Glutamatergic neuron (in vitro differentiated cells): ENCODE measurements at regions not wholly inside any gene's neighbourhood (a gene's known extent, or its start where the extent isn't known, plus 50 kb on each side); places are given as distances from the start of the nearest gene placed in this dataset.

Experiments used
- DNase-seq: peaks from one replicate; pipeline ENCODE4 v3.0.0; 2022
- H3K27ac Mint-ChIP-seq: one replicate; pipeline ENCODE4 v1.8.0; 2020; ENCODE audit warnings: mild to moderate bottlenecking, mixed read lengths, inconsistent platforms; ENCODE audit not compliant: unreplicated experiment
- H3K27me3 Mint-ChIP-seq: one replicate; pipeline ENCODE4 v1.8.0; 2020; ENCODE audit warnings: mild to moderate bottlenecking, moderate library complexity, mixed read lengths, inconsistent platforms; ENCODE audit not compliant: unreplicated experiment
- H3K36me3 Mint-ChIP-seq: one replicate; pipeline ENCODE4 v1.8.0; 2020; ENCODE audit warnings: mild to moderate bottlenecking, mixed read lengths, inconsistent platforms; ENCODE audit not compliant: unreplicated experiment
- H3K4me1 Mint-ChIP-seq: one replicate; pipeline ENCODE4 v1.8.0; 2020; ENCODE audit warnings: mild to moderate bottlenecking, low read depth, mixed read lengths, inconsistent platforms; ENCODE audit not compliant: unreplicated experiment
- H3K4me3 Mint-ChIP-seq: one replicate; pipeline ENCODE4 v1.8.0; 2020; ENCODE audit warnings: mild to moderate bottlenecking, mixed read lengths, inconsistent platforms; ENCODE audit not compliant: unreplicated experiment
- H3K9me3 Mint-ChIP-seq: one replicate; pipeline ENCODE4 v1.8.0; 2020; ENCODE audit warnings: mild to moderate bottlenecking, moderate library complexity, mixed read lengths, inconsistent platforms; ENCODE audit not compliant: unreplicated experiment
- TF ChIP-seq, protein P1 (sequence below): fragments of 200-600 bp; sonication (generic); IDR thresholded peaks from one replicate; pipeline ENCODE4 v1.5.0; 2021; ENCODE audit not compliant: partially characterized antibody, unreplicated experiment

DNA sequence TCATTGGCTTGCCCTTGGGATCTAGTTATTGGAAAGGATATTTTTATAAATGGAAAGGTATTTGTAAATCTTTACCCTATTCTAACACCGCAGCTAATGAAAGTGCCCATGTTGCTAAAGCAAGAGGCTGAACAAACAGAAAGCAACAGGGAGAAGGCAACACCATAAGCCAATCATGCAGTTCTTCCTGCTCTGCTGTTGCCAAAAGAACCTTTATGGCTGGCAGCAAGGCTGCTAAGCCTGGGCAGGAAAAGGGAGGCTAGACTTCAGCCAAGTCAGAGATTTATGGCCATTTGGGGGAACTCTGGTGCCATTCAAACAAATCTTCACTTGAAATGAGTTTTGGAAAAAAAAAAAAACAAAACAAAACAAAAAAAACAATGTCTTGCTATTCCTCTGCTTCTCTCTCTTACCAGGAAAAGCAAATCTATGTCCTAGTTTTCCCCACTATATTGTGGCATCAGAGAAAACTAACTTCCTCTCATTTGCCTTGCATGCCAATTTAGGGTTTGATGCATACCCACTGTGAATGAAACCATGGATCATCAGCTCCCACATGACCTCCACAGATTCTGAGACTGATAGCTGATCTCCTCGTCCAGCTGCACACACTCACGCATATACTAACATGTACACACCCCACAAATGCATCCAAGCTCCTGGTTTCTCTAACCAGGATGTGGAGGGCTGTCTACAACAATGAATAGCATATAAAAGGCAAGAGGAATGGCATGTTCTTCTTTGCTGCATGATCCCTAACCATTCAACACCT, 179.3 kb downstream of the C1D start:
- TF ChIP-seq, protein P1, sequence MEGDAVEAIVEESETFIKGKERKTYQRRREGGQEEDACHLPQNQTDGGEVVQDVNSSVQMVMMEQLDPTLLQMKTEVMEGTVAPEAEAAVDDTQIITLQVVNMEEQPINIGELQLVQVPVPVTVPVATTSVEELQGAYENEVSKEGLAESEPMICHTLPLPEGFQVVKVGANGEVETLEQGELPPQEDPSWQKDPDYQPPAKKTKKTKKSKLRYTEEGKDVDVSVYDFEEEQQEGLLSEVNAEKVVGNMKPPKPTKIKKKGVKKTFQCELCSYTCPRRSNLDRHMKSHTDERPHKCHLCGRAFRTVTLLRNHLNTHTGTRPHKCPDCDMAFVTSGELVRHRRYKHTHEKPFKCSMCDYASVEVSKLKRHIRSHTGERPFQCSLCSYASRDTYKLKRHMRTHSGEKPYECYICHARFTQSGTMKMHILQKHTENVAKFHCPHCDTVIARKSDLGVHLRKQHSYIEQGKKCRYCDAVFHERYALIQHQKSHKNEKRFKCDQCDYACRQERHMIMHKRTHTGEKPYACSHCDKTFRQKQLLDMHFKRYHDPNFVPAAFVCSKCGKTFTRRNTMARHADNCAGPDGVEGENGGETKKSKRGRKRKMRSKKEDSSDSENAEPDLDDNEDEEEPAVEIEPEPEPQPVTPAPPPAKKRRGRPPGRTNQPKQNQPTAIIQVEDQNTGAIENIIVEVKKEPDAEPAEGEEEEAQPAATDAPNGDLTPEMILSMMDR = no peak
- Mint-ChIP-seq H3K27ac (no peak overlapping the region), H3K4me3 (no peak overlapping the region), H3K9me3 (no peaks in the 10 kb centered on the region), H3K36me3 (no peaks in the 10 kb centered on the region), H3K27me3 (no peaks in the 10 kb centered on the region), H3K4me1 (no peaks in the 10 kb centered on the region)
- DNase-seq = no peak

DNA sequence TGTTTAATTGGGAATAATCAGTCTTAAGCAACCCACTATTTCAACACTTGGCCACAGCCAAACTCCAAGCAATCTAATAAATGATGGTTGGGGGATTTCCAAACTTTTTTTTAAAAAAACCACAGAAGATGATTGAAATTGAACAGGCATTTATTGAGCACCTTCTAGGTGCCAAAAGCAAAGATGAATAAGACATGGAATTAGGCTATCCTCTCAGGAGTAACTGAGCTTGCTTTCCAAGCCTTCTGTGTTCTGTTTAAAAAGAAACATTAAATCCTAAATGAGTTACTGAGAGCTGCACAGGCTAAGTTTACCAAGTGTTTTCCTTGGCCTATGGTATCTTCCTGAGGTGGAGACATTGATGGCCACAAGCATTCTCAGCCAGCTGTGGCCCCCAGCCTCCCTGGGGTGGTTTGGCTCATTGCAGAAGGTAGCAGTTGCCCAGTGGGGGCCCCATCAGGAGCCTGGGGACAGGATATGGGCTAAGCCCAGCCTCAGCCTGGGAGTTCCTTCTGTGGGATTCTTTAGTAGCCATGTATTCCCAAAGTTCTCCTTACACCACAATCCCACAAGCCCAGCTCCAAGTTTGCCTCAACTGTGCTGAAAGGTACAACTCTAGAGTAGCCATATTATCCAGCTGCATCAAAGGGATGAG, 174.3 kb downstream of the C1D start:
- Mint-ChIP-seq H3K4me1 (peaks cover 5% of the 10 kb centered on the region), H3K27ac (no peak overlapping the region), H3K27me3 (no peaks in the 10 kb centered on the region), H3K4me3 (no peak overlapping the region), H3K9me3 (no peaks in the 10 kb centered on the region), H3K36me3 (no peaks in the 10 kb centered on the region)
- TF ChIP-seq, protein P1 = no peak
- no peak for DNase-seq

DNA sequence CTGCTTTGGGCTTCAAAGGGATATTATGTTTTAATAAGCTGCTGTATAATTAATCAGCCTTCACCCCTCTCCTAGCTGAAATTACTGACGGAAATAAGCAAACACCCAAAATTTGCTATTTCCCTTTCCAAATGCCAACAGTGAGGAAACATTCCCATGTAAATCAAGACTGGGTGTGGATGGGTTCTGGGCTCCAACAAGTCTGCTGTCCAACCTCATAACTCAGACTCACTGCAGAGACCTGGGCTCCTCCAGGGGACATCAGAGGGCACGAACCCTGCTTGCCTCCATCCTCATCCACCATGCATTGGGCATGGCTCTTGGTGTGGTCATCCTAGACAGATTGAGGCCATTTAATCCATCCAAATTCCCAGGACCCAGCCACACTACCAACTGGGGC, 173.7 kb downstream of the C1D start:
- H3K9me3 Mint-ChIP-seq = no peaks in the 10 kb centered on the region

GRCh38 chr2:67891642-67892041, 171.2 kb downstream of the C1D start:
- TF ChIP-seq, protein P1 = no peak
- no peak for DNase-seq
- peaks cover 7% of the 10 kb centered on the region for H3K4me1 Mint-ChIP-seq
- H3K4me3 Mint-ChIP-seq = no peak overlapping the region
- H3K9me3 Mint-ChIP-seq = peaks cover 2% of the 10 kb centered on the region
- H3K36me3 Mint-ChIP-seq = no peaks in the 10 kb centered on the region
- no peak overlapping the region for H3K27ac Mint-ChIP-seq
- peaks cover 2% of the 10 kb centered on the region for H3K27me3 Mint-ChIP-seq

More for the DNA sequence above, 173.7 kb downstream of the C1D start:
- H3K27me3 Mint-ChIP-seq = no peaks in the 10 kb centered on the region
- no peaks in the 10 kb centered on the region for H3K36me3 Mint-ChIP-seq
- TF ChIP-seq, protein P1 = no peak
- DNase-seq = no peak
- H3K4me3 Mint-ChIP-seq = no peak overlapping the region
- peaks cover 5% of the 10 kb centered on the region for H3K4me1 Mint-ChIP-seq
- H3K27ac Mint-ChIP-seq = no peak overlapping the region

DNA sequence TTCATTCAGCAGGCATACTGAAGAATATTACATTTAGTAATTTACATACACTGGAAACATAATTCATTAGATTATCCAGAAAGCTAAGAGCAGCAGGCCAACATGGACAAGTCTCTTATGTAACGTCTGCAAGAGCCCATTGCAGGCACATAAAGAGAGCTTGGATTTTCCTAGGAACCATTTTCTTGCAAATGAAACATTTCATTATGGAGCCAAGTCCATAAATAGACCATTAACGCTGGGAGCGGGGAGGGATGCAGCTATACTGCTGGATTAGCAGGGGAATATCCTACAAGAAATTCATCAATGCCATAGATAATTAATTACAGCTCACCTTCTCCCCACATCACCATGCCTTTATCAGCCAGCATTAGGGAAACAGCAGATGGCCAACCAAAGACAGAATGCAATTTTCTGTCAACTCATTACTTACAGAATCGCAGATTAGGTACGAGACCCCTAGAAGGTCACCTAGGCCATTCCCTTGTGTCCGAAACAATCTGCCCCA, 170.4 kb downstream of the C1D start:
- Mint-ChIP-seq H3K27ac (no peak overlapping the region), H3K4me3 (no peak overlapping the region), H3K27me3 (peaks cover 2% of the 10 kb centered on the region), H3K9me3 (peaks cover 2% of the 10 kb centered on the region), H3K4me1 (peaks cover 7% of the 10 kb centered on the region), H3K36me3 (no peaks in the 10 kb centered on the region)
- DNase-seq = no peak
- TF ChIP-seq, protein P1 = no peak
